GM18502 (cell line): ENCODE measurements at regions not wholly inside any gene's neighbourhood (a gene's known extent, or its start where the extent isn't known, plus 50 kb on each side); places are given as distances from the start of the nearest gene placed in this dataset.

ENCODE experiments used
- ATAC-seq: cut with Tn5 transposase; IDR thresholded peaks from one replicate; pipeline ENCODE4 v1.9.1; 2021; ENCODE audit warnings: mild to moderate bottlenecking; ENCODE audit not compliant: unreplicated experiment, poor library complexity

- no peak for ATAC-seq
Measured at GRCh38 chr3:193825617-193826016, 232.6 kb downstream of the OPA1 start.

DNA sequence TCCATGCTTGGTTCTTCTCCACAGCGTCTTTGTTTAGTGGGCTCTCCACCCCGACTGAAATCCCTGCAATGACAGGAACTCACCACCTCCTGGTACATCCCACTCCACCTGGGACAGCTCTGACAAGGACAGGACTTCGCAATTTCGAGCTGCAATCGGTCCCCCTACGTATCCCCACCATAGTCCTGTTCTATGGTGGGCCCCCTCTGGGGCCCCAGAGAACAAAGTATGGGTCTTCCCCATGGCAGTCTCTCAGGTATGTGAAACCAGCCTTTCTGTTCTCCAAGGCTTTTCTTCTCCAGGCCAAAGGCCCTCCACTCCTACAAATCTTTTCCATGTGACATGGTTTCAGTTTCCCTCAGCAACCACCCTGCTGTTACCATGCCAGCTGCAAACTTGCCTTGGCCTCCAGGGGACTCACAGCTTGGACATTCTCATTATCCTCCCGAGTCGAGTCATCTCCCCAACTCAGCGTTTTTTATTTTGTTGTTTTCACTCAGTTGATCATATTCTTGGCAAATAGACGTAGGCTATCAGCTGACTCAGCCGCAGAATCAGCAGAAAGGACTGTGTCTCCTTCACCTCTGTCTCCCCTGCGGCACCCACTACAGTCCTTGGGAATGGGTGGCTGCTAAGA is 233.3 kb downstream of the OPA1 start:
- ATAC-seq: no peak

DNA sequence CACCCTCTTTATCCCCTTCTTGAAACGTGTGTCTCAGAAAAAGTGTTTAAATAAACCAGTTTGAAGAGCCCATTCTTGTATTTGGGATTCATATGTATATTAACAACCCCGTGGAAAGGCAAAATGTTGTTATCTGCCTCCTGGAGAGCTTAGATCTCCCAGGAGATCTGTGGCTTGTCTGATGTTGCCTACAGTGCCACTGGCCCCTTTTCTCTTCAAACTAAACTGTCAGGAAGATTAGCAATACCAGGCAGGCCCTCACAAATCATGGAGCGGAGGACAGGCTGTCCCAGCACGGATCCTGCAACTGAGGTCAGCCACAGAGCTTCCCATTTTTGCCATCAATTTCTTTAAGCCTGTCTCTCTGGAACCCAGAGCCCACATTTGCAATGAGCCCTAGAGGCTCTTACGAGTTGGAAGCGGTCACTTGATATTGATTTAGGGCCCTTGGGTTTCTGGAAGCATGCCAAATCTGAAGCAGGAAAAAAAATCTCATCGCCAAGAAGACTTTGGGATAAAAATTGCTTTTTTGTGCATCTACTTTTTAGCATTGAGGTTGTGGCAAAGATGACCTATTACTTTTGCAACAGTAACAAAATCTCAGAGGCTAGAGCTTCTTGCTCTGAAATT is 234.1 kb downstream of the OPA1 start:
- ATAC-seq: no peak

DNA sequence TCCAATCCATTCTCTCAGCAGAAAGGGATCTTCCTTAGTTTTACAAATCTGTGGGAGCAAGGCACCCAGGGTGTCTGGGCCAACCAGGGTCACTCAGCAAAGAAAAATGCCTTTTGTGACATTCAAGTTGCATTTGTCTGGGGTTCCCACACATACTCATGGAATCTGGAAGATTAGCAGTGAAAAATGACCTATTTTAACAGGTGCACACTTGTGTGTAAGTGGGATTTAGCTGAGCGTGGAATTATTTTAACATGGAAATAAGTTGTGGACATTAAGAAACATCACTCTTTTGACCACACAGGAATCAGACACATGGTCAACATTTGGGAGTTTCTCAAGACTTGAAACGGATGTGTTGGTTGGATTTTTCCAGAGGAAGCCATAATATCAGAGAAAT is 234.9 kb downstream of the OPA1 start:
- no peak for ATAC-seq

- ATAC-seq: no peak
Measured at GRCh38 chr3:193828477-193828876, 235.5 kb downstream of the OPA1 start.

- no peak for ATAC-seq
Measured at GRCh38 chr3:193829781-193830180, 236.8 kb downstream of the OPA1 start.

DNA sequence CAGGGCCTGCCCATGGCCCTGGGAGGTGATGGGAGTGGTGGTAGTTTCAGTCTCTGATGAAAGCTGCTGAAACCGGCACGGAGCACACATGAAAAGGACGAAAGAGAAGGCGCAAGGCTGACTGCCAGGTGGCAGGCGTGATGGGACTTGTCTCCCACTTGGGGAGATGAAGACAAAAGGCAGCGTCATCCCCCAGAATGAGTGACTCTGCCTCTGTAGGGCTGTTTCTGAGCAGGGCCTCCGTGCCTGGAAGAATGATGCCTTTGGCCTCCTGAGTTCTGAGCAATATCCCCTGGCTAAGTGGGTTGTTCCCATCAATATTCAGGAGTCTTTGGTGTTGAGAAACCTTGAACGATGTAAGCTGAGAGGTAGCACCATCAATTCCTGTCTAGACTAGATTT is 237.8 kb downstream of the OPA1 start:
- ATAC-seq: no peak

- ATAC-seq: peak; percentile 79
Measured at GRCh38 chr3:193831495-193832455, 238.8 kb downstream of the OPA1 start.

GRCh38 chr3:193832833-193833413 is 239.9 kb downstream of the OPA1 start:
- ATAC-seq: no peak

DNA sequence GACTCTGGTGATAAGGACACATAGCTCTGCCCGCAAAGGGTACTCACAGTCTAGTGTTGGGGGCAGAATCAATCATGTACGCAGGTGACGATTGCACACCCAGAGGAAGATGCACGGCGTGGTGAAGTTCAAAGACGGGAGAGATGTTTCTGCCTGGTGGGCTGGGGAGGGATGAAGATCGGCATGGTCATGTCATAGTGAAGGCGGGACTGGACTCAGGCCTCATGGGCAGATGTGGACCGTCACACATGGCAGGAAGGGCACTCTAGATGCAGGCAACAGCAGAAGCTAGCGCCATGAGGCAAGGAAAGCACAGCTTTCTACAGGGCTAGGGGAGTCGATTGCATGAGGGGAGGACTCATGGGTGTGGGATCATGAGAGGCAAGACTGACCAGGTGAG is 240.6 kb downstream of the OPA1 start:
- no peak for ATAC-seq

DNA sequence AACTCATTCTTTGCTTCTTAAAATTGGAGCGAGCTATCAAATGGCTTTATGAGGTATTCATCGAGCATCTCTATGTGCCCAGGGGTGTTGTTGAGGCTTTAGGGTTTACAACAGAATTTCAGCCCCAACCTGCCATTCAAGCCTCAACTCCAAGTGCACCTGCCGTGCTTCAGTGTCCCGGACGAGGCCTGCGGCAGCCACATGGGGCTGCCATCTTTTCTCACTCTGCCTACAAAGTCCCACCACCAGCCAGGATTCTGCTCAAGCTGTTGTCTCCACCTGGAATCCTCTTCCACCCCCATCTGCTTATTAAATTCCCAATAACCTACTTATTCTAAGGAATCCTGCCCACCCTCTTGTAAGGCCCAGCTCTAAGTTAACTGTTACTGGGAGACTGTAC is 242.4 kb downstream of the OPA1 start:
- no peak for ATAC-seq

DNA sequence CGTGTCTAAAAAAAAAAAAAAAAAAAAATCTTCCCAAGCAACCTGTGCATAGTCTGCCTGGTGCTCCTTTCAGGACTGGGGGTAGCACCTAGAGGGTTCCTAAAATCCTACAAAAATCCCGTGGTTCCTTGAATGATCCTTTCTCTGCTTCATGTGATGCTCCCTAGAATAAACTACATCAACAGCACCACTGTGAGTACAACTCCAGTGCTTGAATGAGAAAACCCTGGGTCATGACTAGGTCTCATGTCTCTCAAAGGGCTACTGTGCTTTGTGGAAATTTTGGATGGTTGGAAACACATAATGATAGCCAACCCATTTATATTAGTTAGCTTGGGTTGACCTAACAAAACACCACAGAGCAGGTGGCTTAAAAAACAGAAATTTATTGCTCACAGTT is 243.5 kb downstream of the OPA1 start:
- ATAC-seq: no peak

DNA sequence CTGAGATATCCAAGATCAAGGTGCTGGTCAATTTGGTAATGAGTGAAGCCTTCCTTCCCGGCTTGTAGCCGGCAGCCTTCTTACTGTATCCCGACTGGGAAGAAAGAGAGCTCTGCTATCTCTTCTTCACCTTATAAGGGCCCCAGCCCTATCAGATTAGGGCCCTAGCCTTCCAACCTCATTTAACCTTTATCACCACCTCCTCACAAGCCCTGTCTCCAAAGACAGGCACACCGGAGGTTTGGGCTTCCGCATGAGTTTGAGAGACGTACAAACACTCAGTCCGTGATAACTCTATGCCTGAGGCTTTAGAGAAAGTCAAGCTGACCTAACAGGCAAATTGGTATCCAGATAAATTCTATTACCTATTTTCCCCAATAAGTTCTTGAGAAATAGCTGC is 243.9 kb downstream of the OPA1 start:
- ATAC-seq: no peak

DNA sequence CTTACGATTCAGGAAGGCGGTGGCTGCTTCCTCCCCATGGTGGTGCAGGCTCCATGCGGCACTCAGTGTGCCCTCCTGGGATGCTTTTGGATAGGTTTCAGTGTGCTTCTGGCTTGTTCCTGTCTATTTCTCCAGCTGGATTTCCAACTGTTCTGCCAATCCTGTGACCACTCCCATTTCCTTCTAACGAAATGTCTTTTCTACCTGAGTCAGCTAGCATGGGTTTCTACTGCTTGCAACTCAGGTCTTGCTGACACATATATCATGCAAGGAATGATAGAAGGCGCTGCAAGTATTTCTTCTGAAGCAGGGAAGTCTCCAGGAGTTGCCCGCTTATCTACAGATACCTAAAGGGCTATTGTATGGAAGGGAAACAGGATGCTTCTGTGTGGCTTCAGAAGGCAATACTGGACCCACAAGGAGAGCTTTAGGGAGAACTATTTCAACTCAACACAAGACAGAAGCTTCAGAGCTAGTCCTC is 244.4 kb downstream of the OPA1 start:
- ATAC-seq: no peak

GRCh38 chr3:193840111-193840641 is 247.2 kb downstream of the OPA1 start:
- ATAC-seq: no peak

- ATAC-seq: no peak
Measured at GRCh38 chr3:193841581-193841980, 248.6 kb downstream of the OPA1 start.

DNA sequence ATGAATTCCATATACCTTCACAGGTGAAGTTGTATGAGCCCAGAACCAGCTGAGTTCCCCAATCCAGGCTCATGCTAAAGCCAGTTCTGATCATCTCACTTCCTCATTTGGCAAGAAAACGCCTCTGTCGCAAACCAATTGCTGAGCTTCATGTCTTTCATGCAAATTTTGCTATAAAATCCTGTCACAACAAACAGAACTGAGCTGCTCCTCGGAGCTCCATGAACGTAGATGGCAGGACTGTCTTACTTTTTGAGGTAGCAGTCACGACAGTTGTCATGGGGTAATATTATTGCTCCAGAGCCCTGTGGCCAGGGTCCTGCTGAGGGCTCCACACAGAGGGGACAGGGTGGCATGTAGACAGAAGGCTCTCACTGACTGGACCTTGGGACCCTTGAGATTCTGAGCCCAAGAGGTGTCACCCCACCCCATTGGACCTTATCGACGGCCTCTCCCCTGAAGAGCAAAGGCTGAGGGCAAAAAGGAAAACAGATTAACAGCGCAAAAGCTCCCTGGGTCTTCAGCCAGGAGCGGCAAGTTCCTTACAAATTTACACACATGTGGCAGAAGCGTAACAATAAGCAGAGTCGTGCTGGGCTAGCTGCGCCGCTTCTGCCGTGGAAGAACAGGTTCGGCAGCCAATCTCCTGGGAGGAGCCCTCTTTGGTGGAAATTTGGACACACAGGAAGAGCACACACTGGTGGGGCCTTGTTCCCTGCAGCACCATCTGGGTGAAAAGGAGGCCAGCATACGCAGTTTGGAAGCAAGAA is 249.2 kb downstream of the OPA1 start:
- ATAC-seq: peak; percentile 86

GRCh38 chr3:193842832-193843473 is 249.9 kb downstream of the OPA1 start:
- no peak for ATAC-seq
